ENCODE measurements at regions not wholly inside any gene's neighbourhood (a gene's known extent, or its start where the extent isn't known, plus 50 kb on each side); places are given as distances from the start of the nearest gene placed in this dataset.

GRCh38 chr2:129361688-129362087 is 617.8 kb upstream of the RAB6C start:
- Histone ChIP-seq H4K20me1 (ENCODE audit: insufficient read depth, low read length) (no peaks in the 10 kb centered on the region), H3K9me3 (ENCODE audit: low read length) (no peaks in the 10 kb centered on the region), H3K4me2 (ENCODE audit: low read depth, low read length) (no peak overlapping the region), H3K4me3 (replicated peaks in 1 of 3; ENCODE audit: insufficient read depth in 1 of 3, low read depth in 2 of 3, low read length in 3 of 3) (no peak overlapping the region), H3K36me3 (replicated peaks in 1 of 2; ENCODE audit: control insufficient read depth in 1 of 2, insufficient read depth in 2 of 2, low read length in 2 of 2) (no peaks in the 10 kb centered on the region), H3K79me2 (ENCODE audit: insufficient read depth, low read length) (no peaks in the 10 kb centered on the region), H3K27me3 (ENCODE audit: control insufficient read depth in 1 of 2, insufficient read depth in 2 of 2, low read length in 2 of 2) (peaks cover 4 to 30% of the 10 kb centered on the region in 2 experiments; a peak in 2 of 5 replicates), H2AFZ (ENCODE audit: low read length) (no peak overlapping the region), H3K27ac (ENCODE audit: extremely low read length, insufficient read depth, low read length) (no peak overlapping the region), H3K9ac (ENCODE audit: insufficient read depth, low read depth, low read length) (no peak overlapping the region), H3K4me1 (ENCODE audit: insufficient read depth, low read length) (no peaks in the 10 kb centered on the region)
- ChIA-PET POLR2A (no interaction called here), CTCF (ENCODE audit: low intra/inter-chr PET ratio, low total read pairs) (no interaction called here)
- no peak for DNase-seq (ENCODE audit: low spot score)
- no TSS peak for BruUV-seq (replicated peaks)
- in situ Hi-C loops (cut with HindIII; ENCODE audit: extremely low pct_ligation_motif_present, low pct_unique_long_range_greater_than_20kb), result no loop called here
- intact Hi-C loops (cut with micrococcal nuclease; ENCODE audit: unreplicated experiment), result no loop called here
- FAIRE-seq, result no peak
- no peak for TF ChIP-seq PHF20 (CRISPR knock-in tag; IDR thresholded peaks at IDR 0.05)
- TF ChIP-seq ZBTB21 (CRISPR knock-in tag; IDR thresholded peaks at IDR 0.05), result no peak
- TF ChIP-seq IKZF1 (IDR thresholded peaks at IDR 0.05), result no peak
- TF ChIP-seq KLF11 (CRISPR knock-in tag; IDR thresholded peaks at IDR 0.05), result no peak
- TF ChIP-seq ZNF550 (CRISPR knock-in tag; IDR thresholded peaks at IDR 0.05; ENCODE audit: borderline replicate concordance), result no peak
- no peak for TF ChIP-seq JUN (CRISPR knock-in tag; IDR thresholded peaks at IDR 0.05)
- no peak for TF ChIP-seq PCBP2 (optimal IDR thresholded peaks at IDR 0.05; ENCODE audit: low read depth, low read length, poor library complexity, severe bottlenecking)
- no peak for TF ChIP-seq ZNF615 (CRISPR knock-in tag; IDR thresholded peaks at IDR 0.05; ENCODE audit: borderline replicate concordance)
- no peak for TF ChIP-seq SMAD3 (CRISPR knock-in tag; IDR thresholded peaks at IDR 0.05)
- TF ChIP-seq FOXA1 (IDR thresholded peaks at IDR 0.05), result no peak
- no peak for TF ChIP-seq FOXA1 (CRISPR knock-in tag; IDR thresholded peaks at IDR 0.05)
- no peak for TF ChIP-seq TSC22D2 (CRISPR knock-in tag; IDR thresholded peaks at IDR 0.05; ENCODE audit: borderline replicate concordance)
- TF ChIP-seq MBD4 (IDR thresholded peaks at IDR 0.05; ENCODE audit: borderline replicate concordance, low read length), result no peak
- TF ChIP-seq POLR2AphosphoS2 (IDR thresholded peaks at IDR 0.05; ENCODE audit: low read depth, low read length), result no peak
- TF ChIP-seq ATF2 (CRISPR knock-in tag; IDR thresholded peaks at IDR 0.05), result no peak
- 6% methylated on average over 2 of the region's 3 CpGs for WGBS (ENCODE audit: low lambda C conversion rate)
- no peak for ATAC-seq
